B cell (primary cell): ENCODE measurements at regions not wholly inside any gene's neighbourhood (a gene's known extent, or its start where the extent isn't known, plus 50 kb on each side); places are given as distances from the start of the nearest gene placed in this dataset.

ENCODE experiments used
- ATAC-seq: fragments of 200-7000 bp; cut with Tn5 transposase; one replicate; pipeline ENCODE4 v1.10.0; 2021; ENCODE audit warnings: low read depth, mild to moderate bottlenecking, moderate number of reproducible peaks, moderate library complexity
- CTCF ChIA-PET: fragments of 350-600 bp; sonication (Branson Sonifier 250); formaldehyde crosslinking; loops from one replicate; lab custom pipeline; 2021; ENCODE audit warnings: antibody characterized with exemption, inconsistent platforms; lab: Charles Lee
- POLR2A ChIA-PET: fragments of 350-600 bp; sonication (Branson Sonifier 250); formaldehyde crosslinking; loops from one replicate; lab custom pipeline; 2021; ENCODE audit warnings: antibody characterized with exemption; lab: Charles Lee
- DNase-seq: peaks from one replicate; pipeline ENCODE4 v3.0.0; 2013
- H2AFZ ChIP-seq: 2 replicates; pipeline ENCODE4 v1.6.1; 2012; ENCODE audit warnings: mild to moderate bottlenecking, low read depth, low read length; ENCODE audit not compliant: insufficient read depth, poor library complexity, severe bottlenecking
- H3K27ac ChIP-seq, 2 donors: 1 replicate in 1 of 2; 2 replicates in 1 of 2; pipeline ENCODE4 v1.5.1; 2012 to 2013; ENCODE audit warnings: low read length in 2 of 2, mild to moderate bottlenecking in 2 of 2, moderate library complexity in 1 of 2
- H3K27me3 ChIP-seq, 4 experiments: fragments of 200-600 bp in 1 of 4; sonication (generic) in 1 of 4; replicated peaks in 1 of 4; 1 replicate in 2 of 4; 2 replicates in 2 of 4; pipeline versions ENCODE4 v1.6.1 to v1.7.0; 2013 to 2016; ENCODE audit warnings: low read length in 3 of 4, mild to moderate bottlenecking in 2 of 4, mixed read lengths in 1 of 4, moderate library complexity in 1 of 4; ENCODE audit not compliant: insufficient read depth in 4 of 4, control insufficient read depth in 3 of 4; ENCODE audit errors: control extremely low read depth in 1 of 4
- H3K36me3 ChIP-seq, 2 experiments: replicated peaks in 1 of 2; 1 replicate in 1 of 2; 2 replicates in 1 of 2; pipeline versions ENCODE4 v1.6.1 to v1.7.1; 2013; ENCODE audit warnings: low read length in 1 of 2; ENCODE audit not compliant: insufficient read depth in 2 of 2, control insufficient read depth in 1 of 2; ENCODE audit errors: control extremely low read depth in 1 of 2, extremely low read depth in 1 of 2
- H3K4me1 ChIP-seq, 2 donors: fragments of 200-600 bp in 1 of 2; sonication (generic) in 1 of 2; 1 replicate in 1 of 2; 2 replicates in 1 of 2; pipeline versions ENCODE4 v1.5.1 to v1.6.1; 2013 to 2017; ENCODE audit warnings: low read length in 2 of 2; ENCODE audit not compliant: control insufficient read depth in 2 of 2, insufficient read depth in 2 of 2
- H3K4me2 ChIP-seq: replicated peaks from 2 replicates; pipeline ENCODE3; 2012; ENCODE audit warnings: mild to moderate bottlenecking, low read depth, low read length; ENCODE audit not compliant: poor library complexity, severe bottlenecking
- H3K4me3 ChIP-seq, 5 experiments: fragments of 200-600 bp in 1 of 5; sonication (generic) in 1 of 5; 1 replicate in 3 of 5; 2 replicates in 2 of 5; pipeline versions ENCODE4 v1.5.1 to v1.7.0; 2011 to 2016; ENCODE audit warnings: low read length in 4 of 5, mild to moderate bottlenecking in 4 of 5, low read depth in 2 of 5, control low read depth in 1 of 5, moderate library complexity in 1 of 5; ENCODE audit not compliant: insufficient read depth in 1 of 5; ENCODE audit errors: control extremely low read depth in 1 of 5, extremely low read depth in 1 of 5
- H3K79me2 ChIP-seq: fragments of 200-600 bp; sonication (generic); one replicate; pipeline ENCODE4 v1.6.0; 2016; ENCODE audit warnings: low read length; ENCODE audit not compliant: control insufficient read depth, insufficient read depth
- H3K9ac ChIP-seq: fragments of 200-600 bp; sonication (generic); 2 replicates; pipeline ENCODE4 v1.6.1; 2017; ENCODE audit warnings: mild to moderate bottlenecking, low read length, moderate library complexity
- H3K9me3 ChIP-seq, 3 donors: one replicate each; pipeline versions ENCODE4 v1.6.1 to v1.7.1; 2013; ENCODE audit warnings: low read length in 2 of 3; ENCODE audit not compliant: control insufficient read depth in 2 of 3, insufficient read depth in 1 of 3; ENCODE audit errors: control extremely low read depth in 1 of 3
- H4K20me1 ChIP-seq: 2 replicates; pipeline ENCODE4 v1.6.0; 2012; ENCODE audit warnings: mild to moderate bottlenecking, low read length; ENCODE audit not compliant: insufficient read depth, control insufficient read depth, poor library complexity, severe bottlenecking
- H3K27ac Mint-ChIP-seq: one replicate; pipeline ENCODE4 v1.8.0; 2021; ENCODE audit warnings: mixed read lengths
- H3K27me3 Mint-ChIP-seq: one replicate; pipeline ENCODE4 v1.8.0; 2021; ENCODE audit warnings: mixed read lengths
- H3K4me1 Mint-ChIP-seq: one replicate; pipeline ENCODE4 v1.8.0; 2021; ENCODE audit warnings: mixed read lengths
- H3K4me3 Mint-ChIP-seq: one replicate; pipeline ENCODE4 v1.8.0; 2021; ENCODE audit warnings: mixed read lengths
- H3K9me3 Mint-ChIP-seq: one replicate; pipeline ENCODE4 v1.8.0; 2022; ENCODE audit warnings: mixed read lengths; ENCODE audit not compliant: insufficient read depth
- CTCF ChIP-seq: fragments of 200-600 bp; IDR thresholded peaks from one replicate; pipeline ENCODE4 v1.8.0; 2022; ENCODE audit warnings: antibody characterized with exemption, mild to moderate bottlenecking
- EZH2 ChIP-seq: IDR thresholded peaks from 2 replicates; pipeline ENCODE4 v1.6.1; 2012; ENCODE audit warnings: borderline replicate concordance, low read depth, mild to moderate bottlenecking, moderate library complexity, low read length; ENCODE audit not compliant: insufficient read depth, poor library complexity, severe bottlenecking
- WGBS: methylation state at CpG from one replicate; pipeline ENCODE4 v1.1.5; 2013; ENCODE audit warnings: missing lambda C conversion rate; ENCODE audit not compliant: insufficient coverage; 5-methylcytosine and 5-hydroxymethylcytosine counted together
- intact Hi-C: fragments of 100-400 bp; cut with micrococcal nuclease; formaldehyde crosslinking; loops from one replicate; pipeline ENCODE4 v1.10.0; 2022

DNA sequence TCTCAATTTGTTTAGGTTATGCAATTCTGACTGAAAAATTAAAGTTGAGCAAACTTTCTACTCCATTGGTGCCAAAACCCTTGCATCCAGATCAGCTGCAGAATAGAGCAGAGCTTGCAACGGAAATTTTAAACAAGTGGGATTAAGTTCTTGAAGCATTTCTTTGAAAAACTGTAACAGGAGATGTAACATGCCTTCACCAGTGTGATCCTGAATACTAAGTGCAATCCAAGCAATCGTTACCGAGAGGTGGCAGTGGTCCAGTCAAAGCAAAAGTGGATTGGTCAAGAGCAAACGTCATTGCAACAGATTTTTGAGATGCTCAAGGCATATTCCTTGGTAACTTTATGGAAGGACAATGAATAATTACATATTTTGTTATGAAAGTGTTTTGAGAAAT lies 841.1 kb upstream of the SLITRK5 start:
- no peak overlapping the region for H3K4me2 ChIP-seq
- 79% methylated on average over 4 of the region's 4 CpGs for WGBS

GRCh38 chr13:86831084-86831483 lies 840.1 kb upstream of the SLITRK5 start:
- H3K9me3 ChIP-seq, result peaks cover 0 to 2% (median 0%) of the 10 kb centered on the region in 3 donors
- no peaks in the 10 kb centered on the region for H4K20me1 ChIP-seq
- no peak for TF ChIP-seq EZH2
- TF ChIP-seq CTCF, result no peak
- no CpG with 5 or more reads among the region's 1 CpG for WGBS
- H3K4me3 Mint-ChIP-seq, result no peak overlapping the region
- H3K4me1 Mint-ChIP-seq, result no peaks in the 10 kb centered on the region
- DNase-seq (no peak), ATAC-seq (no peak)
- H3K27ac ChIP-seq, result no peak overlapping the region
- H3K4me1 ChIP-seq, result no peaks in the 10 kb centered on the region
- no peaks in the 10 kb centered on the region for H3K36me3 ChIP-seq
- H3K9ac ChIP-seq, result no peak overlapping the region
- H3K4me2 ChIP-seq, result no peak overlapping the region
- no peak overlapping the region for H2AFZ ChIP-seq
- H3K27ac Mint-ChIP-seq, result no peak overlapping the region
- intact Hi-C loops, result no loop called here
- no peak overlapping the region for H3K4me3 ChIP-seq
- H3K27me3 ChIP-seq, result no peaks in the 10 kb centered on the region
- CTCF ChIA-PET, result no interaction called here
- no peaks in the 10 kb centered on the region for H3K79me2 ChIP-seq
- POLR2A ChIA-PET, result no interaction called here
- H3K9me3 Mint-ChIP-seq, result peaks cover 11% of the 10 kb centered on the region
- no peaks in the 10 kb centered on the region for H3K27me3 Mint-ChIP-seq

More for the DNA sequence above, 841.1 kb upstream of the SLITRK5 start:
- Mint-ChIP-seq H3K9me3 (peaks cover 6% of the 10 kb centered on the region), H3K4me1 (no peaks in the 10 kb centered on the region), H3K27ac (no peak overlapping the region), H3K4me3 (no peak overlapping the region), H3K27me3 (no peaks in the 10 kb centered on the region)
- ChIA-PET CTCF (no interaction called here), POLR2A (no interaction called here)
- H3K9ac ChIP-seq, result no peak overlapping the region
- no peak for TF ChIP-seq EZH2
- TF ChIP-seq CTCF, result no peak
- H3K79me2 ChIP-seq, result no peaks in the 10 kb centered on the region
- intact Hi-C loops, result no loop called here
- H3K27me3 ChIP-seq, result no peaks in the 10 kb centered on the region
- ATAC-seq, result no peak
- no peaks in the 10 kb centered on the region for H4K20me1 ChIP-seq
- no peak overlapping the region for H3K27ac ChIP-seq
- H3K4me3 ChIP-seq, result no peak overlapping the region
- H3K4me1 ChIP-seq, result no peaks in the 10 kb centered on the region
- no peaks in the 10 kb centered on the region for H3K9me3 ChIP-seq
- H3K36me3 ChIP-seq, result no peaks in the 10 kb centered on the region
- H2AFZ ChIP-seq, result no peak overlapping the region
- no peak for DNase-seq
